GM12891 (cell line): ENCODE measurements at regions not wholly inside any gene's neighbourhood (a gene's known extent, or its start where the extent isn't known, plus 50 kb on each side); places are given as distances from the start of the nearest gene placed in this dataset.

ENCODE experiments used
- DNase-seq: peaks from one replicate; pipeline ENCODE4 v3.0.0; 2011; ENCODE audit warnings: low spot score; ENCODE audit not compliant: insufficient read length
- FAIRE-seq: peaks from 2 replicates; lab custom pipeline; 2011; peaks lifted over from hg19 to GRCh38; lab: Jason Lieb, UNC
- PAX5 ChIP-seq: IDR thresholded peaks from 2 replicates; pipeline ENCODE4 v1.6.1; 2011; ENCODE audit warnings: low read length, moderate library complexity, mild to moderate bottlenecking; ENCODE audit not compliant: insufficient read depth, severe bottlenecking
- POLR2A ChIP-seq: IDR thresholded peaks from 2 replicates; pipeline ENCODE4 v1.6.1; 2011; ENCODE audit warnings: low read depth, low read length, control low read depth
- POLR2AphosphoS5 ChIP-seq: IDR thresholded peaks from 2 replicates; pipeline ENCODE4 v1.6.1; 2011; ENCODE audit warnings: low read depth, low read length, control low read depth
- POU2F2 ChIP-seq: IDR thresholded peaks from 2 replicates; pipeline ENCODE4 v1.6.1; 2011; ENCODE audit warnings: low read depth, mild to moderate bottlenecking, control low read depth, low read length, moderate library complexity
- SPI1 ChIP-seq: IDR thresholded peaks from 2 replicates; pipeline ENCODE4 v1.6.1; 2011; ENCODE audit warnings: low read depth, low read length, control low read depth
- TAF1 ChIP-seq: IDR thresholded peaks from 2 replicates; pipeline ENCODE4 v1.6.1; 2011; ENCODE audit warnings: low read depth, low read length, control low read depth

GRCh38 chr2:209321076-209321475 is 102.8 kb upstream of the MAP2 start:
- TF ChIP-seq SPI1, result no peak
- no peak for TF ChIP-seq POU2F2
- TF ChIP-seq PAX5, result no peak
- TF ChIP-seq POLR2AphosphoS5, result no peak
- TF ChIP-seq POLR2A, result no peak
- no peak for TF ChIP-seq TAF1
- FAIRE-seq (no peak), DNase-seq (no peak)

- no peak for TF ChIP-seq TAF1
- no peak for TF ChIP-seq POU2F2
- no peak for TF ChIP-seq POLR2A
- no peak for DNase-seq
- no peak for FAIRE-seq
Observed at GRCh38 chr2:209321581-209321980, 102.3 kb upstream of the MAP2 start.

DNA sequence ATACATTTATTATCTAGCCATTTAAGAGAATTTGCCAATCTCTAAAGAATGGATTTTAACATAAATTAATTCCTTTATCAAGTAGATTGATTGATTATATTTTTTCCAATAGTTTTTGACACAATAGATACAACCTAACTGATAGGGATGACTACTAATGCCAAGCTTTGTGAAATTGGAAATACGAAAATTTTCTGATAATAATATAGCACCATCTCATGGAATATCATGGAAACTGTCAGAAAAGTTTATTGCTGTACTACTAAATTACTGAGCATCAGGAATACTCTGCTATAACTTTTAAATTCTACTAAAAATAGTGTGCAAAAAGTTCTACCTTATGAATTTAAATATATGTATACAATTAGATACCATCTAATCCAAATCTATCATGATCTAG is 101.8 kb upstream of the MAP2 start:
- TF ChIP-seq PAX5 (no peak), TAF1 (no peak), POU2F2 (no peak), POLR2AphosphoS5 (no peak), SPI1 (no peak), POLR2A (no peak)
- FAIRE-seq (no peak), DNase-seq (no peak)

- FAIRE-seq (no peak), DNase-seq (no peak)
- TF ChIP-seq TAF1, result no peak
- no peak for TF ChIP-seq SPI1
- TF ChIP-seq POLR2AphosphoS5, result no peak
- TF ChIP-seq POLR2A, result no peak
- TF ChIP-seq POU2F2, result no peak
- TF ChIP-seq PAX5, result no peak
Observed at GRCh38 chr2:209322905-209323512, 100.8 kb upstream of the MAP2 start.

DNA sequence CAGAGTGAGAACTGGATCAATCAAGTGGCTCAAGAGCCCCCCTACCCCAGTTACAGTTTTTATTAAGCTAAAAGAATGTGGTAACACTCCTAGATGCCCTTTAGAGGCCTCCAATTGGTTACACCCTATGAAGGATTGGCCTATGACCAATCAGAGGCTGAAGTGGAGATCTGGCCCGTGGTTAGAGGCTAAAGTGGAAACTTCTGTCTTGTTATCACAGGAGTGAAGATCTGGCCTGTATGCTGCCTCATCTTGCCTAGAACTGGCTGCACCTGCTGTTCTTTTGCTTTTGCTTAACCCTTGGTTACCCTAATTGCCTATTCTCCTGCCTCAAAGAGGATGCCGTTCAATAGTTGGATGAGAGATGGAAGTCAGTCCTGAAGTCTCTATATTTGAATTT is 100.1 kb upstream of the MAP2 start:
- TF ChIP-seq POU2F2, result no peak
- TF ChIP-seq POLR2A, result no peak
- no peak for TF ChIP-seq POLR2AphosphoS5
- TF ChIP-seq SPI1, result no peak
- no peak for TF ChIP-seq PAX5
- no peak for TF ChIP-seq TAF1
- no peak for DNase-seq
- no peak for FAIRE-seq

DNA sequence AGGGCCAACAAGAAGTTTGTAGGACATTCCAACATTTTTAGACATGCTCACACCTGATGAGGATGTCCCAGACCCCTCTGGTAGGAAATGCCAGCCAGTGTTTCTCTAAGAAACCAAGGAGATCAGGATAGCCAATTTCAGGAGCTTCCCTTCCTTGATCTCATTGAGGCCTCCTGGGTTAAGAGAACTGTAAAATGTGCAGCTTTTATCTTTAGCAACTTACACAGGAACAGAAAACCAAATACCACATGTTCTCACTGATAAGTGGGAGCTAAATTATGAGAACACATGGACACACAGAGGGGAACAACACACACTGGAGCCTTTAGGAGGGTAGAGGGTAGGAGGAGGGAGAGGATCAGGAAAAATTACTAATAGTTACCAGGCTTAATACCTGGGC is 99.6 kb upstream of the MAP2 start:
- no peak for FAIRE-seq
- TF ChIP-seq POLR2A (no peak), TAF1 (no peak), POLR2AphosphoS5 (no peak), SPI1 (no peak), PAX5 (no peak), POU2F2 (no peak)
- DNase-seq, result no peak

DNA sequence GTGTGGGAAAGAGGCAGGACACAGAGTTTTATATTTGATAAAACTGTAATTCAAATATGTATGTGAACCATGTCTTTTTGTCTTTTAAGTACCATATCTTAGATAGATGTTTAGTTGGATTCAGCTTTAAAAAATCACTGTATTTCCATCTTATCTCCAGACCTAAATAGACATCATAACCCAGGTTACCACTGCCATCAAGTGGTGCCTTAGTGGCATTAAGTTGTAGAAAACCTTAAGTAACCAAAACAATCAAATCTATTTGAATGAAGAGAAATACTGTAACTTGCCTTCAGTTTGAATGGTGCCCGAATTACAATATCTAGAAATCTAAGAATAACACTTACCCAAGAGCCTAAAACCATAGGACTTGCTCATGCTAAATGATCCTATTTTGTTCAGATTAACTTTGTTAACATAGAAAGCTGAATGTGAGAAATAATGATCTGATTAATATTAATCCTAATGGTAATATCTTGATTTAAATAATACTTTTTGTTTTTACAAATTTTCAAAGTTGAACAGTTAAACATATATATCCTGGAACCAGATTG is 92.5 kb upstream of the MAP2 start:
- TF ChIP-seq TAF1 (no peak), PAX5 (no peak), POU2F2 (no peak), SPI1 (no peak), POLR2A (no peak), POLR2AphosphoS5 (no peak)
- FAIRE-seq, result no peak
- DNase-seq, result no peak

DNA sequence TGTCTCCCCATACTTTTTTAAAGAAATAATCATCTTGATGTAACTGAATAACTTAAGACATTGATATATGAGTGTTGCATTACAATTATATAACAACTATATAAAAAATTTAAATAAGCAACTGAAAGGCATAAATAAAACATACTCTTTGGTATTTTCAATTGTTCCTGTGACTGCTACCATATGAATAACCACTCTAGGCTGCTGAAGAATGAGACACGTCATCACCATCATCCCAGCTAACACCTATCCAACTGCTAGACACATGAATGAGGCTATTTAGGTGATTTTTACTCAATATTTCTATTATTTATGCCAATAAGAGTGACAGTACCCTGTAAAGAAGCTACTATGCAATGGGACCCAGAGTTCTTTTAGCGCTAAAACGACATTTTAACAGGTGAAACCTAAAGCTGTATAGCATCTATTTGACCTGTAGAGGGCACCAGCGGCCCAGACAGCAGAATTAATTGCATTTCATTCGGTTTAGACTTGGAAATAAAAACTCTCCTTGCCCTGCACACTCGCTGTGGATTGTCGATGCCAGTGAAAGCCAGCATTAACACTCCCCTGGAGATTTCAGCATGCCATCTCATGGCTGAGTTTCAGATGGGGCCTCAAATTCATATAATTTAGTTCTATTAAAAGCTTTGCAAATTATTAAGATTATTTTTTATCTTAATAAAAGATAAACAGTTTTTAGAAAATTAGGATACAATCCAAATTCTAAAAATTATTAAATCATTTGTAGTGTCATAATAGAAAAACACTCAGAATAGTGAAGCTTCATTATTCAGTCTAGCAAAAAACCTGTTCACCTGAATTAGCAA is 89.4 kb upstream of the MAP2 start:
- no peak for DNase-seq
- TF ChIP-seq POLR2A (no peak), POU2F2 (no peak)
- peak; percentile 66 for FAIRE-seq

DNA sequence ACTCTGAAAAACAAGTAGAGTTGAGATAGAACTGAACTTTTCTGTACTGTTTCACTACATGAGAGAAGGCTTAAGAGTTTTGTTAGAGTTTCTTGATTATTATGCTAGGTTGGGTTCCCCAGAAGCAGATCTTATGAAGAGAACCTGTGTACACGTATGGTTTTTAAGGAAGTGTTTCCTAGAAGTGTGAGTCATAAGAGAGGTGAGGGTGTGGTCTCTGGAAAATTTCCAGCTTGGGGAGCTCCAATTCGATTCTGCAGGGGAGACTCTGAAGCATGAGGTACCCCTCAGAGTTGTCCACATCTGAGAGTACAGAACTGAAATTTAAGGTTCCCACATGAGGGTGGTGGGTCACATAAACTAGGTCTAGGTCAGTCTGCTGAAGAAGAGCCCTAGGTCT is 83.3 kb upstream of the MAP2 start:
- FAIRE-seq (no peak), DNase-seq (no peak)
- TF ChIP-seq PAX5, result no peak
- no peak for TF ChIP-seq TAF1
- TF ChIP-seq POU2F2, result no peak
- TF ChIP-seq SPI1, result no peak
- no peak for TF ChIP-seq POLR2A
- TF ChIP-seq POLR2AphosphoS5, result no peak

DNA sequence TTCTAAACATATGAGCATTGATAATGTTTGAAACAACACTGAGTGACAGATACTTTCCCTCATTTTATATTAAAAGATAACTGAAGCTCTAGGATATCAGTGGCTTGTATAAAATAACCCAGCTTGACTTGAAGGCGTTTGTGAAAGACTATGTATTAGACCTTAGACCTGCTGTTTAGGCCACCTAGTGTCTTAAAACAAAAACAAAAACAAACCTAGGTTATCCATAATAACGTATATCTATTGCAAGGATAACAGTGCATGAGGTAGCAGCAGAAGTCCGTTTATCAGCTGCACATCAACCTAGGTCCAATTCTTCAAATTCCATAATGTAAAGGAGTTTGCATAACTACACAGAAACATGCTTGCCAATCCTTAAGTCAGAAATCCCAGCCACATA is 79.5 kb upstream of the MAP2 start:
- FAIRE-seq (no peak), DNase-seq (no peak)
- TF ChIP-seq POLR2A (no peak), TAF1 (no peak), PAX5 (no peak), POLR2AphosphoS5 (no peak), POU2F2 (no peak), SPI1 (no peak)
